AG09319 (cell line): ENCODE measurements at regions not wholly inside any gene's neighbourhood (a gene's known extent, or its start where the extent isn't known, plus 50 kb on each side); places are given as distances from the start of the nearest gene placed in this dataset.

Experiments
- DNase-seq: peaks from one replicate; pipeline ENCODE4 v3.0.0-alpha.2; 2010; ENCODE audit warnings: low read depth; ENCODE audit errors: extremely low read depth
- CTCF ChIP-seq: IDR thresholded peaks from 2 replicates; pipeline ENCODE4 v1.5.1; 2011; ENCODE audit warnings: low read depth, mild to moderate bottlenecking, inconsistent platforms, low read length, moderate library complexity

GRCh38 chr17:53428913-53429312 is 393.8 kb upstream of the KIF2B start:
- DNase-seq = no peak
- no peak for TF ChIP-seq CTCF

- DNase-seq = no peak
- TF ChIP-seq CTCF = no peak
Observed at GRCh38 chr17:53426505-53426904, 396.2 kb upstream of the KIF2B start.

- no peak for TF ChIP-seq CTCF
- no peak for DNase-seq
Observed at GRCh38 chr17:53420035-53420641, 402.6 kb upstream of the KIF2B start.

- TF ChIP-seq CTCF = no peak
- no peak for DNase-seq
Observed at GRCh38 chr17:53409588-53409987, 413.1 kb upstream of the KIF2B start.

- DNase-seq = no peak
- TF ChIP-seq CTCF = no peak
Observed at GRCh38 chr17:53406907-53407306, 415.8 kb upstream of the KIF2B start.

GRCh38 chr17:53391197-53391596 is 431.5 kb upstream of the KIF2B start:
- no peak for DNase-seq
- no peak for TF ChIP-seq CTCF

GRCh38 chr17:53390575-53390974 is 432.2 kb upstream of the KIF2B start:
- no peak for DNase-seq
- TF ChIP-seq CTCF = no peak
